Panc1 (cell line): ENCODE measurements at regions not wholly inside any gene's neighbourhood (a gene's known extent, or its start where the extent isn't known, plus 50 kb on each side); places are given as distances from the start of the nearest gene placed in this dataset.

Source experiments
- ATAC-seq: fragments of 200-7000 bp; cut with Tn5 transposase; 2 replicates; pipeline ENCODE4 v1.9.1; 2020; ENCODE audit warnings: mild to moderate bottlenecking, moderate library complexity
- BruUV-seq: library from RNA; stranded (reverse); fragments of 400-500 nt; replicated peaks from 2 replicates; lab custom pipeline; 2021; lab: Mats Ljungman, UMichigan
- CTCF ChIA-PET: fragments of 300-600 bp; sonication (Branson Sonifier 250); formaldehyde crosslinking; loops from one replicate; lab custom pipeline; 2022; ENCODE audit warnings: antibody characterized with exemption; lab: Charles Lee
- POLR2A ChIA-PET: fragments of 300-600 bp; sonication (Branson Sonifier 250); formaldehyde crosslinking; loops from one replicate; lab custom pipeline; 2022; ENCODE audit warnings: antibody characterized with exemption; lab: Charles Lee
- DNase-seq: peaks from one replicate; pipeline ENCODE4 v3.0.0-alpha.2; 2010; ENCODE audit warnings: low read depth, low spot score
- H3K27ac ChIP-seq: 2 replicates; pipeline ENCODE4 v1.5.1; 2011; ENCODE audit warnings: mild to moderate bottlenecking, low read length, inconsistent platforms
- H3K27me3 ChIP-seq: fragments of 200-500 bp; sonication (Bioruptor generic); 2 replicates; pipeline ENCODE4 v1.6.0; 2014; ENCODE audit warnings: low read length, inconsistent platforms; ENCODE audit not compliant: control insufficient read depth, insufficient read depth
- H3K36me3 ChIP-seq: fragments of 200-500 bp; sonication (Bioruptor generic); 2 replicates; pipeline ENCODE4 v1.5.1; 2014; ENCODE audit warnings: inconsistent platforms, mild to moderate bottlenecking, low read length, moderate library complexity; ENCODE audit not compliant: control insufficient read depth, insufficient read depth
- H3K4me1 ChIP-seq: 2 replicates; pipeline ENCODE4 v1.5.1; 2011; ENCODE audit warnings: inconsistent platforms, mild to moderate bottlenecking, low read length, moderate library complexity; ENCODE audit not compliant: control insufficient read depth, insufficient read depth
- H3K4me3 ChIP-seq, 2 experiments: 2 replicates each; pipeline ENCODE4 v1.5.1; 2011 to 2012; ENCODE audit warnings: low read depth in 2 of 2, low read length in 2 of 2, mild to moderate bottlenecking in 2 of 2, inconsistent platforms in 1 of 2, moderate library complexity in 1 of 2
- H3K9me3 ChIP-seq: fragments of 200-500 bp; sonication (Bioruptor generic); 2 replicates; pipeline ENCODE4 v1.5.1; 2014; ENCODE audit warnings: low read depth, mild to moderate bottlenecking, inconsistent platforms, low read length, moderate library complexity; ENCODE audit not compliant: control insufficient read depth, insufficient read depth
- CTCF ChIP-seq: fragments of 450-650 bp; IDR thresholded peaks from 2 replicates; pipeline ENCODE4 v1.5.1; 2017; ENCODE audit warnings: mild to moderate bottlenecking
- POLR2AphosphoS5 ChIP-seq: IDR thresholded peaks from 2 replicates; pipeline ENCODE4 v1.6.1; 2012; ENCODE audit warnings: mild to moderate bottlenecking, low read depth, low read length, moderate library complexity
- REST ChIP-seq, 2 experiments: IDR thresholded peaks; 2 replicates each; pipeline ENCODE4 v1.6.1; 2011 to 2012; ENCODE audit warnings: low read depth in 2 of 2, control low read depth in 1 of 2, low read length in 1 of 2, mild to moderate bottlenecking in 1 of 2, moderate library complexity in 1 of 2; ENCODE audit not compliant: insufficient read depth in 1 of 2
- SIN3A ChIP-seq: IDR thresholded peaks from 2 replicates; pipeline ENCODE4 v1.6.1; 2012; ENCODE audit warnings: low read depth, mild to moderate bottlenecking, low read length, moderate library complexity, borderline replicate concordance; ENCODE audit not compliant: insufficient read depth
- TCF7L2 ChIP-seq: IDR thresholded peaks from 2 replicates; pipeline ENCODE4 v1.6.1; 2011; ENCODE audit warnings: mild to moderate bottlenecking, low read depth, low read length, inconsistent platforms
- in situ Hi-C: cut with HindIII; loops from 2 replicates; pipeline ENCODE4 v1.10.0; 2016; ENCODE audit warnings: low sequenced_read_pairs, low pct_unique_long_range_greater_than_20kb
- intact Hi-C: fragments of 100-400 bp; cut with micrococcal nuclease; formaldehyde crosslinking; loops from one replicate; pipeline ENCODE4 v1.10.0; 2022; ENCODE audit not compliant: unreplicated experiment

- H3K36me3 ChIP-seq = no peaks in the 10 kb centered on the region
- DNase-seq (no peak), ATAC-seq (no peak)
- in situ Hi-C loops = no loop called here
- no peak for TF ChIP-seq REST (IDR thresholded peaks at IDR 0.05; ENCODE audit: insufficient read depth in 1 of 2, low read depth in 2 of 2, low read length in 1 of 2)
- TF ChIP-seq CTCF = no peak
- no peak for TF ChIP-seq SIN3A
- TF ChIP-seq POLR2AphosphoS5 = no peak
- TF ChIP-seq TCF7L2 = no peak
- no peaks in the 10 kb centered on the region for H3K27me3 ChIP-seq
- intact Hi-C loops = no loop called here
- POLR2A ChIA-PET = no interaction called here
- no TSS peak for BruUV-seq
- no peaks in the 10 kb centered on the region for H3K9me3 ChIP-seq
- no peak overlapping the region for H3K4me3 ChIP-seq
- CTCF ChIA-PET = no interaction called here
- H3K27ac ChIP-seq = no peak overlapping the region
- no peaks in the 10 kb centered on the region for H3K4me1 ChIP-seq
Observed at GRCh38 chr6:105495515-105495914, 92.6 kb upstream of the PREP start.

GRCh38 chr6:105494688-105495087, 91.8 kb upstream of the PREP start:
- no peak overlapping the region; the same call in 1 of the 2 replicates for H3K27ac ChIP-seq
- H3K27me3 ChIP-seq = no peaks in the 10 kb centered on the region
- intact Hi-C loops (loop anchor here (5.0 kb wide), 1 partner anchor 93 kb away; no protein-coding TSS in a partner anchor), in situ Hi-C loops (no loop called here)
- H3K4me3 ChIP-seq = no peak overlapping the region
- no TSS peak for BruUV-seq
- no peaks in the 10 kb centered on the region for H3K9me3 ChIP-seq
- ATAC-seq (0 out of 2 replicates have a peak, but pooled peaks have one; percentile 17), DNase-seq (no peak)
- TF ChIP-seq REST (IDR thresholded peaks at IDR 0.05; ENCODE audit: insufficient read depth in 1 of 2, low read depth in 2 of 2, low read length in 1 of 2) (no peak), TCF7L2 (no peak), POLR2AphosphoS5 (no peak), CTCF (no peak)
- ChIA-PET POLR2A (no interaction called here), CTCF (no interaction called here)
- no peaks in the 10 kb centered on the region for H3K36me3 ChIP-seq
- H3K4me1 ChIP-seq = no peaks in the 10 kb centered on the region
